Upper lobe of left lung (tissue), 4 donors: ENCODE measurements at regions not wholly inside any gene's neighbourhood (a gene's known extent, or its start where the extent isn't known, plus 50 kb on each side); places are given as distances from the start of the nearest gene placed in this dataset.

ENCODE experiments used
- EP300 ChIP-seq, 4 donors: sonication (generic); formaldehyde crosslinking; IDR thresholded peaks; one replicate each; pipeline ENCODE4 v1.5.1; 2017; ENCODE audit warnings: antibody characterized with exemption in 4 of 4, control low read depth in 2 of 4
- POLR2AphosphoS5 ChIP-seq, 2 donors: sonication (generic); formaldehyde crosslinking; IDR thresholded peaks; one replicate each; pipeline ENCODE4 v1.5.1; 2017; ENCODE audit warnings: antibody characterized with exemption in 2 of 2
- TF ChIP-seq, protein P1 (sequence below), 6 experiments: fragments of 450-650 bp in 4 of 6; fragments of 200-600 bp in 2 of 6; sonication (generic) in 2 of 6; IDR thresholded peaks; one replicate each; pipeline ENCODE4 v1.5.1; 2016 to 2019; ENCODE audit warnings: antibody characterized with exemption in 6 of 6

- TF ChIP-seq, protein P1, sequence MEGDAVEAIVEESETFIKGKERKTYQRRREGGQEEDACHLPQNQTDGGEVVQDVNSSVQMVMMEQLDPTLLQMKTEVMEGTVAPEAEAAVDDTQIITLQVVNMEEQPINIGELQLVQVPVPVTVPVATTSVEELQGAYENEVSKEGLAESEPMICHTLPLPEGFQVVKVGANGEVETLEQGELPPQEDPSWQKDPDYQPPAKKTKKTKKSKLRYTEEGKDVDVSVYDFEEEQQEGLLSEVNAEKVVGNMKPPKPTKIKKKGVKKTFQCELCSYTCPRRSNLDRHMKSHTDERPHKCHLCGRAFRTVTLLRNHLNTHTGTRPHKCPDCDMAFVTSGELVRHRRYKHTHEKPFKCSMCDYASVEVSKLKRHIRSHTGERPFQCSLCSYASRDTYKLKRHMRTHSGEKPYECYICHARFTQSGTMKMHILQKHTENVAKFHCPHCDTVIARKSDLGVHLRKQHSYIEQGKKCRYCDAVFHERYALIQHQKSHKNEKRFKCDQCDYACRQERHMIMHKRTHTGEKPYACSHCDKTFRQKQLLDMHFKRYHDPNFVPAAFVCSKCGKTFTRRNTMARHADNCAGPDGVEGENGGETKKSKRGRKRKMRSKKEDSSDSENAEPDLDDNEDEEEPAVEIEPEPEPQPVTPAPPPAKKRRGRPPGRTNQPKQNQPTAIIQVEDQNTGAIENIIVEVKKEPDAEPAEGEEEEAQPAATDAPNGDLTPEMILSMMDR (IDR thresholded peaks at IDR 0.05) = no peak
- TF ChIP-seq POLR2AphosphoS5 (IDR thresholded peaks at IDR 0.05) (no peak), EP300 (IDR thresholded peaks at IDR 0.05) (no peak)
These were observed 561.8 kb downstream of the BNC2 start for GRCh38 chr9:16308645-16309044.
